ENCODE measurements at regions not wholly inside any gene's neighbourhood (a gene's known extent, or its start where the extent isn't known, plus 50 kb on each side); places are given as distances from the start of the nearest gene placed in this dataset.

- TF ChIP-seq POLR2A (IDR thresholded peaks at IDR 0.05) (no peak), CTCF (IDR thresholded peaks at IDR 0.05) (no peak)
Observed at GRCh38 chr13:90565985-90566713, 781.3 kb upstream of the MIR17HG start.
